Peyer's patch (tissue), 4 donors: ENCODE measurements at regions not wholly inside any gene's neighbourhood (a gene's known extent, or its start where the extent isn't known, plus 50 kb on each side); places are given as distances from the start of the nearest gene placed in this dataset.

ENCODE experiments used
- POLR2A ChIP-seq, 2 donors: fragments of 450-650 bp; IDR thresholded peaks; one replicate each; pipeline ENCODE4 v1.5.1; 2017; ENCODE audit warnings: antibody characterized with exemption in 2 of 2, mild to moderate bottlenecking in 2 of 2, moderate library complexity in 2 of 2
- TF ChIP-seq, protein P1 (sequence below), 6 experiments: fragments of 450-650 bp in 4 of 6; fragments of 200-600 bp in 2 of 6; sonication (generic) in 1 of 6; IDR thresholded peaks; one replicate each; pipeline ENCODE4 v1.5.1; 2017 to 2019; ENCODE audit warnings: antibody characterized with exemption in 6 of 6, mild to moderate bottlenecking in 3 of 6, moderate library complexity in 1 of 6

DNA sequence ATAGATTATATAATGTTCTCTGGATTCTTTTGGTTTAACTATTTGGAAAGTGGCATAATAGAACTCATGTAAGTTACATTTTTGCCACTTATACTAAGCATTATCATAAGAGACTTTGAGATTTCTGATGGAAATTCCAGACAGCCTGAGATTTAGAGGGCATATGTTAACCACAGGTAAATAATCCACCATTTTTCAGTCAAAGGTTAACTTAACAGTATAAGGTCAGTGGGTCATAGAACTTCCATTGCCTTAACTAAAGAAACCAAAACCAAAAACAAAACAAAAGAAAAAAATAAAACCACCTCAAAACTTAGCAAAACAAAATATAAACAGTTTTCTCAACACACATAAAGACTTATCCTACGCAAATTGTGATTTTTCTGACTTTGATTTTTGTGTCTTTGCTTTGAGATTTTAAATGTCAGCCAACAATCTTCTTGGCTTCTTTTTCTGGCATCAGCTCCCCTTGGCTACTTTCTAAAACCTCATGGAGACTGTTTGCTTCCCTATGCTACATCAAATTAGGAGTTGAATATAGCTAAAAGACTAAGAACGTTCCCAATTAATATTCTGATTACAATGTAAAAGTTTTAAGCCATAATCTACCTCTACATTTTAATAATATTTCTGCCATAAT is 430.1 kb upstream of the DAB2 start:
- TF ChIP-seq, protein P1, sequence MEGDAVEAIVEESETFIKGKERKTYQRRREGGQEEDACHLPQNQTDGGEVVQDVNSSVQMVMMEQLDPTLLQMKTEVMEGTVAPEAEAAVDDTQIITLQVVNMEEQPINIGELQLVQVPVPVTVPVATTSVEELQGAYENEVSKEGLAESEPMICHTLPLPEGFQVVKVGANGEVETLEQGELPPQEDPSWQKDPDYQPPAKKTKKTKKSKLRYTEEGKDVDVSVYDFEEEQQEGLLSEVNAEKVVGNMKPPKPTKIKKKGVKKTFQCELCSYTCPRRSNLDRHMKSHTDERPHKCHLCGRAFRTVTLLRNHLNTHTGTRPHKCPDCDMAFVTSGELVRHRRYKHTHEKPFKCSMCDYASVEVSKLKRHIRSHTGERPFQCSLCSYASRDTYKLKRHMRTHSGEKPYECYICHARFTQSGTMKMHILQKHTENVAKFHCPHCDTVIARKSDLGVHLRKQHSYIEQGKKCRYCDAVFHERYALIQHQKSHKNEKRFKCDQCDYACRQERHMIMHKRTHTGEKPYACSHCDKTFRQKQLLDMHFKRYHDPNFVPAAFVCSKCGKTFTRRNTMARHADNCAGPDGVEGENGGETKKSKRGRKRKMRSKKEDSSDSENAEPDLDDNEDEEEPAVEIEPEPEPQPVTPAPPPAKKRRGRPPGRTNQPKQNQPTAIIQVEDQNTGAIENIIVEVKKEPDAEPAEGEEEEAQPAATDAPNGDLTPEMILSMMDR (IDR thresholded peaks at IDR 0.05): no peak
- TF ChIP-seq POLR2A (IDR thresholded peaks at IDR 0.05): no peak
